H1 (cell line): ENCODE measurements at regions not wholly inside any gene's neighbourhood (a gene's known extent, or its start where the extent isn't known, plus 50 kb on each side); places are given as distances from the start of the nearest gene placed in this dataset.

Experiments used
- CTCF ChIA-PET: fragments of 300-600 bp; sonication (Branson Sonifier 250); formaldehyde crosslinking; loops from one replicate; lab custom pipeline; 2021; ENCODE audit not compliant: partially characterized antibody; lab: Charles Lee
- POLR2A ChIA-PET: fragments of 300-600 bp; sonication (Branson Sonifier 250); formaldehyde crosslinking; loops from one replicate; lab custom pipeline; 2021; ENCODE audit warnings: inconsistent platforms; ENCODE audit not compliant: partially characterized antibody; lab: Charles Lee
- DNase-seq, 2 experiments: peaks; one replicate each; pipeline versions ENCODE4 v3.0.0 to v3.0.0-alpha.2; 2010 to 2022; ENCODE audit warnings: low spot score in 2 of 2, low read depth in 1 of 2, mixed read lengths in 1 of 2
- FAIRE-seq: peaks from 2 replicates; lab custom pipeline; 2011; peaks lifted over from hg19 to GRCh38; lab: Jason Lieb, UNC
- H2AFZ ChIP-seq: 2 replicates; pipeline ENCODE4 v1.8.1; 2012; ENCODE audit warnings: low read length, inconsistent platforms
- H2AK5ac ChIP-seq: 2 replicates; pipeline ENCODE4 v1.6.1; 2013; ENCODE audit warnings: low read depth, low read length
- H2BK120ac ChIP-seq: replicated peaks from 2 replicates; pipeline ENCODE3; 2013; ENCODE audit warnings: low read depth, low read length, inconsistent platforms
- H2BK12ac ChIP-seq: 2 replicates; pipeline ENCODE4 v1.6.1; 2013; ENCODE audit warnings: low read depth, low read length
- H2BK15ac ChIP-seq: 2 replicates; pipeline ENCODE4 v1.6.1; 2013; ENCODE audit warnings: low read length
- H2BK20ac ChIP-seq: 2 replicates; pipeline ENCODE4 v1.6.1; 2013; ENCODE audit warnings: low read length
- H2BK5ac ChIP-seq: 2 replicates; pipeline ENCODE4 v1.6.1; 2013; ENCODE audit warnings: low read depth, low read length
- H3K14ac ChIP-seq: 2 replicates; pipeline ENCODE4 v1.6.1; 2013; ENCODE audit warnings: inconsistent platforms; ENCODE audit not compliant: insufficient read length
- H3K18ac ChIP-seq: 2 replicates; pipeline ENCODE4 v1.6.1; 2013; ENCODE audit warnings: low read length; ENCODE audit errors: extremely low read depth
- H3K23ac ChIP-seq: 2 replicates; pipeline ENCODE4 v1.6.1; 2013; ENCODE audit warnings: inconsistent platforms; ENCODE audit not compliant: insufficient read length
- H3K23me2 ChIP-seq: 2 replicates; pipeline ENCODE4 v1.6.1; 2013; ENCODE audit warnings: low read depth, low read length
- H3K27ac ChIP-seq: 2 replicates; pipeline ENCODE4 v1.6.1; 2011; ENCODE audit warnings: low read depth, low read length, inconsistent platforms
- H3K27me3 ChIP-seq, 4 experiments: replicated peaks in 1 of 4; 1 replicate in 1 of 4; 2 replicates in 3 of 4; pipeline versions ENCODE4 v1.6.1 to v1.8.1; 2011 to 2013; ENCODE audit warnings: low read length in 3 of 4, mild to moderate bottlenecking in 3 of 4, inconsistent platforms in 2 of 4, mixed read lengths in 2 of 4, moderate library complexity in 1 of 4; ENCODE audit not compliant: control insufficient read depth in 3 of 4, insufficient read depth in 3 of 4; ENCODE audit errors: extremely low read depth in 1 of 4
- H3K36me3 ChIP-seq, 4 experiments: 2 replicates each; pipeline versions ENCODE4 v1.6.1 to v1.8.1; 2011 to 2013; ENCODE audit warnings: mild to moderate bottlenecking in 4 of 4, low read length in 3 of 4, moderate library complexity in 2 of 4, control low read depth in 1 of 4, inconsistent platforms in 1 of 4; ENCODE audit not compliant: insufficient read depth in 4 of 4, control insufficient read depth in 2 of 4
- H3K4ac ChIP-seq: replicated peaks from 2 replicates; pipeline ENCODE3; 2013; ENCODE audit warnings: low read length, low read depth, mixed read lengths, inconsistent platforms; ENCODE audit not compliant: insufficient read length
- H3K4me1 ChIP-seq, 4 experiments: replicated peaks in 1 of 4; 1 replicate in 1 of 4; 2 replicates in 3 of 4; pipeline versions ENCODE4 v1.6.1 to v1.8.1; 2011 to 2013; ENCODE audit warnings: low read length in 3 of 4, inconsistent platforms in 2 of 4, mixed read lengths in 1 of 4; ENCODE audit not compliant: insufficient read depth in 4 of 4, control insufficient read depth in 3 of 4
- H3K4me2 ChIP-seq, 2 experiments: 2 replicates each; pipeline versions ENCODE4 v1.6.1 to v1.8.1; 2011 to 2013; ENCODE audit warnings: low read depth in 2 of 2, low read length in 2 of 2, control low read depth in 1 of 2, inconsistent platforms in 1 of 2, mild to moderate bottlenecking in 1 of 2; ENCODE audit not compliant: insufficient read depth in 1 of 2
- H3K4me3 ChIP-seq, 4 experiments: fragments of 200-600, 300-600 bp in 1 of 4; sonication (generic), shearing (Covaris generic), sonication (Bioruptor Twin) in 1 of 4; 2 replicates each; pipeline versions ENCODE4 v1.5.1 to v1.8.1; 2011 to 2016; ENCODE audit warnings: low read length in 4 of 4, low read depth in 3 of 4, control low read depth in 2 of 4, inconsistent platforms in 2 of 4, mild to moderate bottlenecking in 2 of 4, mixed read lengths in 1 of 4, moderate library complexity in 1 of 4; ENCODE audit not compliant: insufficient read depth in 2 of 4; ENCODE audit errors: extremely low read depth in 1 of 4
- H3K56ac ChIP-seq: replicated peaks from 2 replicates; pipeline ENCODE3; 2013; ENCODE audit warnings: low read depth, mild to moderate bottlenecking, mixed read lengths, low read length, inconsistent platforms; ENCODE audit not compliant: insufficient read length
- H3K79me1 ChIP-seq: 2 replicates; pipeline ENCODE4 v1.6.1; 2013; ENCODE audit warnings: low read depth, low read length, control low read depth
- H3K79me2 ChIP-seq, 2 experiments: 2 replicates each; pipeline versions ENCODE4 v1.6.1 to v1.8.1; 2012 to 2013; ENCODE audit warnings: low read length in 2 of 2, mild to moderate bottlenecking in 2 of 2, inconsistent platforms in 1 of 2; ENCODE audit not compliant: insufficient read depth in 2 of 2, control insufficient read depth in 1 of 2
- H3K9ac ChIP-seq, 4 experiments: replicated peaks in 1 of 4; 1 replicate in 1 of 4; 2 replicates in 3 of 4; pipeline versions ENCODE4 v1.6.1 to v1.8.1; 2011 to 2013; ENCODE audit warnings: low read depth in 3 of 4, low read length in 3 of 4, control low read depth in 2 of 4, mild to moderate bottlenecking in 2 of 4, moderate library complexity in 2 of 4, inconsistent platforms in 1 of 4; ENCODE audit errors: extremely low read depth in 1 of 4
- H3K9me3 ChIP-seq, 2 experiments: 2 replicates each; pipeline versions ENCODE4 v1.6.1 to v1.8.1; 2012 to 2013; ENCODE audit warnings: mild to moderate bottlenecking in 2 of 2, moderate library complexity in 2 of 2, control low read depth in 1 of 2, inconsistent platforms in 1 of 2, low read depth in 1 of 2, low read length in 1 of 2, mixed read lengths in 1 of 2; ENCODE audit not compliant: insufficient read depth in 2 of 2
- H4K20me1 ChIP-seq, 2 experiments: replicated peaks in 1 of 2; 2 replicates each; pipeline versions ENCODE3 to v1.8.1; 2011 to 2013; ENCODE audit warnings: inconsistent platforms in 2 of 2, low read length in 2 of 2, mild to moderate bottlenecking in 1 of 2; ENCODE audit not compliant: insufficient read depth in 2 of 2, control insufficient read depth in 1 of 2
- H4K5ac ChIP-seq: 2 replicates; pipeline ENCODE4 v1.6.1; 2013; ENCODE audit warnings: low read length, low read depth, mixed read lengths, inconsistent platforms; ENCODE audit not compliant: insufficient read length
- H4K8ac ChIP-seq: 2 replicates; pipeline ENCODE4 v1.8.0; 2013; ENCODE audit warnings: mild to moderate bottlenecking, moderate library complexity, low read length, inconsistent platforms; ENCODE audit not compliant: insufficient read depth; ENCODE audit errors: extremely low read depth
- H4K91ac ChIP-seq: replicated peaks from 2 replicates; pipeline ENCODE3; 2013; ENCODE audit warnings: low read length, mixed read lengths, inconsistent platforms; ENCODE audit not compliant: insufficient read length
- CEBPB ChIP-seq: IDR thresholded peaks from 2 replicates; pipeline ENCODE4 v1.6.1; 2012; ENCODE audit warnings: low read depth, low read length
- HDAC6 ChIP-seq: IDR thresholded peaks from one replicate; pipeline ENCODE4 v1.7.1; 2012; ENCODE audit warnings: low read depth, mild to moderate bottlenecking, inconsistent platforms, low read length, moderate library complexity
- JUND ChIP-seq: IDR thresholded peaks from 2 replicates; pipeline ENCODE4 v1.6.1; 2011; ENCODE audit warnings: mild to moderate bottlenecking, improper control_type of control experiment, low read length
- SIN3A ChIP-seq, 2 experiments: IDR thresholded peaks in 1 of 2; conservative IDR thresholded peaks in 1 of 2; 2 replicates each; pipeline ENCODE4 v1.6.1; 2011 to 2012; ENCODE audit warnings: low read length in 2 of 2, improper control_type of control experiment in 1 of 2, low read depth in 1 of 2, mild to moderate bottlenecking in 1 of 2
- SP1 ChIP-seq: IDR thresholded peaks from 2 replicates; pipeline ENCODE4 v1.6.1; 2011; ENCODE audit warnings: low read depth, low read length
- SP4 ChIP-seq: IDR thresholded peaks from 2 replicates; pipeline ENCODE4 v1.6.1; 2012; ENCODE audit warnings: low read length, inconsistent platforms
- TAF1 ChIP-seq: IDR thresholded peaks from 2 replicates; pipeline ENCODE4 v1.6.1; 2011; ENCODE audit warnings: mild to moderate bottlenecking, low read depth, low read length
- TAF7 ChIP-seq: optimal IDR thresholded peaks from 2 replicates; pipeline ENCODE3; 2011; ENCODE audit warnings: low read depth, mild to moderate bottlenecking, inconsistent platforms, low read length, moderate library complexity, borderline replicate concordance
- TEAD4 ChIP-seq: IDR thresholded peaks from 2 replicates; pipeline ENCODE4 v1.6.1; 2012; ENCODE audit warnings: low read depth, low read length, inconsistent platforms, mixed read lengths

- no peak for FAIRE-seq
- no peaks in the 10 kb centered on the region for H3K36me3 ChIP-seq
- no peak overlapping the region for H2AFZ ChIP-seq
- H3K79me2 ChIP-seq, result no peaks in the 10 kb centered on the region
- H3K4ac ChIP-seq, result no peak overlapping the region
- H3K79me1 ChIP-seq, result no peaks in the 10 kb centered on the region
- no peak for TF ChIP-seq JUND
- no peak for TF ChIP-seq SP4
- no peak for TF ChIP-seq CEBPB
- no peak for TF ChIP-seq TAF1
- TF ChIP-seq SIN3A (conservative IDR thresholded peaks at IDR 0.05 in 1 of 2, IDR thresholded peaks at IDR 0.05 in 1 of 2; ENCODE audit: low read depth in 1 of 2, low read length in 2 of 2), result no peak
- TF ChIP-seq HDAC6, result no peak
- no peak for TF ChIP-seq TAF7
- no peak for TF ChIP-seq TEAD4
- TF ChIP-seq SP1, result no peak
- no peak overlapping the region for H2BK5ac ChIP-seq
- H2BK15ac ChIP-seq, result no peak overlapping the region
- H2AK5ac ChIP-seq, result no peak overlapping the region
- no peak overlapping the region for H3K56ac ChIP-seq
- POLR2A ChIA-PET, result no interaction called here
- no peaks in the 10 kb centered on the region for H4K20me1 ChIP-seq
- H3K14ac ChIP-seq, result no peak overlapping the region
- no peak overlapping the region for H4K8ac ChIP-seq
- no peak overlapping the region for H3K9ac ChIP-seq
- H3K23ac ChIP-seq, result no peak overlapping the region
- H4K91ac ChIP-seq, result no peak overlapping the region
- CTCF ChIA-PET, result interaction anchor here (0.6 kb wide), 1 partner anchor 213 kb away, joined by 3 read pairs; no protein-coding TSS in a partner anchor
- H3K4me2 ChIP-seq, result no peak overlapping the region
- H2BK120ac ChIP-seq, result no peak overlapping the region
- no peaks in the 10 kb centered on the region for H3K4me1 ChIP-seq
- H3K4me3 ChIP-seq, result no peak overlapping the region
- H3K23me2 ChIP-seq, result no peaks in the 10 kb centered on the region
- no peaks in the 10 kb centered on the region for H3K27me3 ChIP-seq
- H3K9me3 ChIP-seq, result no peaks in the 10 kb centered on the region
- no peak overlapping the region for H2BK20ac ChIP-seq
- H3K27ac ChIP-seq, result no peak overlapping the region
- no peak overlapping the region for H2BK12ac ChIP-seq
- H3K18ac ChIP-seq, result no peak overlapping the region
- H4K5ac ChIP-seq, result no peak overlapping the region
- no peak for DNase-seq
These were observed 82.8 kb upstream of the KLHL1 start for GRCh38 chr13:70191034-70191433.
